HUES48 (cell line): ENCODE measurements at regions not wholly inside any gene's neighbourhood (a gene's known extent, or its start where the extent isn't known, plus 50 kb on each side); places are given as distances from the start of the nearest gene placed in this dataset.

Experiments used
- H3K27ac ChIP-seq: one replicate; pipeline ENCODE4 v1.7.0; 2013; ENCODE audit warnings: low read depth, low read length, inconsistent platforms
- H3K27me3 ChIP-seq: 2 replicates; pipeline ENCODE4 v1.6.1; 2013; ENCODE audit warnings: mild to moderate bottlenecking, low read length; ENCODE audit not compliant: control insufficient read depth, insufficient read depth
- H3K36me3 ChIP-seq: 2 replicates; pipeline ENCODE4 v1.6.1; 2013; ENCODE audit warnings: low read length; ENCODE audit not compliant: control insufficient read depth, insufficient read depth
- H3K4me1 ChIP-seq: 2 replicates; pipeline ENCODE4 v1.6.1; 2013; ENCODE audit warnings: mild to moderate bottlenecking, low read length; ENCODE audit not compliant: control insufficient read depth, insufficient read depth
- H3K4me3 ChIP-seq: 2 replicates; pipeline ENCODE4 v1.5.1; 2013; ENCODE audit warnings: mild to moderate bottlenecking, low read depth, low read length
- H3K9ac ChIP-seq: 2 replicates; pipeline ENCODE4 v1.6.1; 2013; ENCODE audit warnings: mild to moderate bottlenecking, low read depth, low read length, moderate library complexity
- H3K9me3 ChIP-seq: 2 replicates; pipeline ENCODE4 v1.6.1; 2013; ENCODE audit warnings: low read length; ENCODE audit not compliant: control insufficient read depth, insufficient read depth

DNA sequence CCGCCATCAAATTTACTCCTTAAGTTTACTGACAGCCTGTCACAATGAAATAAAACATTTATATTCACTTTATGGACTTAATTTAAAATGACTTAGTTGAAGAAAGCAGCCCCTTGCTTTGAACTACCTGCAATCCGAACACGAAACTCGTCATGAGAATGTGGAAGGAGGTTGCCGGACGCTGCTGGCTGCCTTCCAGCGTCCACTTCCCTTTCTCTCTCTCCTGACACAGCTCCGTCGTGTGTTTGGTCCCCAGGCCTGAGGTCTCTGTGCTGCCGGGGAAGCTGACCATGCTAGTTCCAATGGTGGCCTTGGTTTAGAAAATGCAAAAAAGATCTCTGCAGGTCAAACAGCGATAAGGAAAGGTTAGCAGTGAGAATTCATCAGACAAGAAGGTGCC lies 519.7 kb downstream of the CDH26 start:
- Histone ChIP-seq H3K9ac (no peak overlapping the region), H3K4me1 (peaks cover 16% of the 10 kb centered on the region), H3K36me3 (no peaks in the 10 kb centered on the region), H3K4me3 (no peak overlapping the region), H3K27me3 (no peaks in the 10 kb centered on the region), H3K9me3 (no peaks in the 10 kb centered on the region), H3K27ac (no peak overlapping the region)

DNA sequence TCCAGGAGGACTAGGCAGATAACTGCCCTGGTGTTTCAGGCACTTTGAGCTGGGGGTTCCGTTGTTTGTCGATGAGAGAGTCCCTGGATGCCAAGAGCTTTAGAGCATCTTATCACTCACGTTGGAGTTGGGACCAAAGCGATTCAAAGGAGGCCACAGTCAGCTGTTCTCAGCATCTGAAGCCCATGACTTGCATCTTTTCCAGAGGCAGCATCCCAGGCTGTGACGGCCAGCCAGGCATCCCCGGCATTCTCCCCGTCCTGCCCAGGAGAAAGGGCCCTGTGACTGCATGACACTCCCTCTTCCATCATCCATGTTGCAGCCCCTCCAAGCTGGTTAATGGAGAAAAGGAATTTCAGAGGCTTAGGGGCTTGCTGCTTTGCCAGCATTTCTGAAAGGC lies 520.3 kb downstream of the CDH26 start:
- H3K4me1 ChIP-seq = peaks cover 13% of the 10 kb centered on the region
- no peak overlapping the region for H3K4me3 ChIP-seq
- H3K9ac ChIP-seq = no peak overlapping the region
- no peaks in the 10 kb centered on the region for H3K9me3 ChIP-seq
- no peaks in the 10 kb centered on the region for H3K27me3 ChIP-seq
- H3K36me3 ChIP-seq = no peaks in the 10 kb centered on the region
- no peak overlapping the region for H3K27ac ChIP-seq

DNA sequence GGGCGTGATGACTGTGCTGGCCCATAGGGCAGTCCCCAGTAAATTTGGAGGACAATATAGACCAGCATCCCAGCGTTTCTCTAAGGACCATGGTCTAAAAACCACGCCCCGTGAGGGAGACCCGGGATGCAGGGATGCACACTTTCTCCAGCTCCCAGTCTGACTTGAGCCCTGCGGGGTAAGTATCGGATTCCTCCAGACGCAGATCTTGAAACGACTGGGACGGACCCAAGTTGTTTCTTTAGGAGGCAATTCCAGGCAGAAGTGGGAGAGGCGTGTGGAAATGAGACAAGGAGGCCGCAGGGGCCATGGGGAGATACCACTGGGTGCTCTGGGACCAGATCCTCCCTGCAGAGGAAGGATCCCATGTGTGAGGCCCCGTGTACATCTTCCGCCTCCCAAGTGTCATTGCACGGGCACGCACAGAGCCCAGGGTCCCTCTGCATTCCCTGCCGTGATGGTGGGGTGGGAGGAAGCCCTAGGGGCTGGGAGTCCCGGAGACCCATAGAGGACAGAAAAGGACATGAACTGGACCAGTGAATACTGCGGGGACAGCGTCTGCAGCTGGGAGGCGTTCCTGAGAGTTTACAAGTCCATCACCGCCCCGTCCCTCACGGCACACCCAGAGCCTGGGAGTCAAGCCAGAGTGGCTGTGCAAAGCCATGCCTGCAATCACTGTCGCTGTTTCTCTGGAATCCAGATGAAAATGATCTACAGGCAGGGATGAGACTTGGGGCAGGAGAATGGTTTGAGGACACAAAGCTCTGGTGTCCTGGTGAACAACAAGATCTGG lies 522.9 kb downstream of the CDH26 start:
- Histone ChIP-seq H3K27ac (no peak overlapping the region), H3K27me3 (no peaks in the 10 kb centered on the region), H3K9me3 (no peaks in the 10 kb centered on the region), H3K36me3 (no peaks in the 10 kb centered on the region), H3K9ac (no peak overlapping the region), H3K4me1 (peaks cover 5% of the 10 kb centered on the region; the same call in 1 of the 2 replicates), H3K4me3 (no peak overlapping the region)

DNA sequence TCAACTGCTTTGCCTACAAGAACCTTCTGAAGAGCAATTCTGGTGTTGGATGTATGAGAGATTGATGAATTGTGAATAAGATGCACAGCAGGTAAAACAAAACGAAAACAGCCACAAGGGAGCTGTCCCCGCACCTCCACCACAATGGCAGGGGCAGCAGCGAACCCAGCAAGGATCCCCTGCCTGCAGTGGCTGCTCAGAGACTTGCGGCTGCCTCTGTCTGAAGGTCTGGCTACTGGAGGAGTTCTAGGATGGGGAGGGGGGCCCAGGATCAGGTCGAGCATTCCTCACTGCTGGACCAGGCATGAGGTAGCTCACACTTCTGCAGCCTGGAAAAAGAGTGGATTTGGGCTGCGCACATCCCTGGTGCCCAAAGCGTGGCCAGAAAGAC lies 523.5 kb downstream of the CDH26 start:
- no peaks in the 10 kb centered on the region for H3K27me3 ChIP-seq
- H3K4me3 ChIP-seq = no peak overlapping the region
- no peak overlapping the region for H3K9ac ChIP-seq
- H3K27ac ChIP-seq = no peak overlapping the region
- H3K36me3 ChIP-seq = no peaks in the 10 kb centered on the region
- peaks cover 5% of the 10 kb centered on the region; the same call in 1 of the 2 replicates for H3K4me1 ChIP-seq
- H3K9me3 ChIP-seq = no peaks in the 10 kb centered on the region

DNA sequence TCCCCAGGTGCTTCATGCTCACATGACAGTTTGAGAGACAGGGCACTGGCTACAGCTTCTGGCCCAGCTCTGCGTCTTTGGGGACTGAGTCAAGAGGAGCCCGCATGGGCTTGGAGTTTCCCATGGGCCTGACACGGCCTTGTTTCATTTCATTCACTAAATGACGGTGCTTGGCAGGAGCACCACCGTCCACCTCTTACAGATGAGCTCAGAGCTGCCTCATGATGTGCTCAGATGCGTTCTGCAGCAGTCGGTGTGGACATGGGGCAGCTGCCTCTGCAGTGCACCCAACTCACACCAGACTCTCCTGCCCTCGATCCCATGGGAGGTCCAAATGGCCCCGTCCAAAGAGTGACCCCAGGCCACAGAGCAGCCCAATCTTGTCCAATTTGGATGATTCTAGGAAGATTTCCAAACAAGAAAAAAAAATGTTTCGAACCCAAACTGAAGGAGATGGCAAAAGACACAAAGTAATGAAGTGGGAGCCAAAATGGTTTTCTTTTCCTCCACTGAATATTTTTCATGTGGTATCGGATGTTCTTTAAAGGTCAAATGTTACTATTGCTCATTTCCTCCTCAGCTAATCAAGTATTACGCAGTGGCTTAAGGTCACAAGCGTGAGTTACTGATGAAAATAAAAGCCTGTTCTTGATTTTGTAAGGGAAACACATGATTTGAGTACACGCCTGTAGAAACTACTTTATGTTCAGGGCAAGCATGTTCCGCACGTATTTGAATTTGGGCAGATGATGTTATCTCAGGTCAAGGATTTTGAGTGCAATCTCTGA lies 524.2 kb downstream of the CDH26 start:
- H3K9ac ChIP-seq = no peak overlapping the region
- H3K27ac ChIP-seq = no peak overlapping the region
- no peak overlapping the region for H3K4me3 ChIP-seq
- peaks cover 5% of the 10 kb centered on the region; the same call in 1 of the 2 replicates for H3K4me1 ChIP-seq
- H3K36me3 ChIP-seq = no peaks in the 10 kb centered on the region
- H3K27me3 ChIP-seq = no peaks in the 10 kb centered on the region
- no peaks in the 10 kb centered on the region for H3K9me3 ChIP-seq

DNA sequence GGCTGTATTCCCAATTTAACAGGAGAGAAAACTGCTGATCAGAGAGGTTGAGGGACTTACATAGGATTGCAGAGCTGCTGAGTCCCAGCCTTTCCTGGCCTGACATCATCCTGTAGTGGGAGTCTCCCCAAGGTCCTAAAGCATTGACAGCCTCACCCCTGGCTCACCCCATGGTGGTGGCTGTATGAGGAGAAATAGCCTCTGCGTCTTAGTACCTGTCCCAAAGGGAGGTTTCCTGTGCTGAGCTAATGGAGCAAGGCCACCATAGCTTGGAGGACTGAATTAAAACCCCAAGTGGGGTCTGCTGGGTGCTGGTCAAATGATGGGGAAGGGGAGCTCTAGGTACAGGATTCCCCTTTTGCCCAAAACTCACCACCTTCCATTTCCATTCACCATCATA lies 525.1 kb downstream of the CDH26 start:
- Histone ChIP-seq H3K27ac (no peak overlapping the region), H3K9ac (no peak overlapping the region), H3K4me1 (peaks cover 5% of the 10 kb centered on the region; the same call in 1 of the 2 replicates), H3K4me3 (no peak overlapping the region), H3K9me3 (no peaks in the 10 kb centered on the region), H3K36me3 (no peaks in the 10 kb centered on the region), H3K27me3 (no peaks in the 10 kb centered on the region)

DNA sequence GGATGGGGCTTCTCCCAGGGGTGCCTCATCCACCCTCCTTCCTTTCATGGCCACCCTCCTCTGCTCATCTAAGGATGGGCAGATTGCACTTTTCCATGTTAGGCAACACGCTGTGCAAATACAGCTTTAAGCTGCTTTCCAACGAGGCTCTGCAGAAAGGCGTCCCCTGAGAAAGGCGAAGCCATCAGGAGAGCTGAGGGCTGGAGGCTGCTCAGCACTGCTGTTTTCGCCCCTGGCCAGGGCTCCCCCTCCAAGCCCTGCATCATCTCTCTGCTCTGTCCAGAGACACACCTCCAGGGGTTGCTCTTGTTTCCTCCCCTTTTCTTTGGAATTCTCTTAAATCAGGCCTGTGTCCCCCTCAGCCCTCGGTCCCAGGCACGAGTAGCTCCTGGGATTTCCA lies 526.1 kb downstream of the CDH26 start:
- H3K27me3 ChIP-seq = no peaks in the 10 kb centered on the region
- no peak overlapping the region for H3K9ac ChIP-seq
- H3K27ac ChIP-seq = no peak overlapping the region
- no peaks in the 10 kb centered on the region for H3K9me3 ChIP-seq
- H3K36me3 ChIP-seq = no peaks in the 10 kb centered on the region
- H3K4me3 ChIP-seq = no peak overlapping the region
- peaks cover 5% of the 10 kb centered on the region; the same call in 1 of the 2 replicates for H3K4me1 ChIP-seq

DNA sequence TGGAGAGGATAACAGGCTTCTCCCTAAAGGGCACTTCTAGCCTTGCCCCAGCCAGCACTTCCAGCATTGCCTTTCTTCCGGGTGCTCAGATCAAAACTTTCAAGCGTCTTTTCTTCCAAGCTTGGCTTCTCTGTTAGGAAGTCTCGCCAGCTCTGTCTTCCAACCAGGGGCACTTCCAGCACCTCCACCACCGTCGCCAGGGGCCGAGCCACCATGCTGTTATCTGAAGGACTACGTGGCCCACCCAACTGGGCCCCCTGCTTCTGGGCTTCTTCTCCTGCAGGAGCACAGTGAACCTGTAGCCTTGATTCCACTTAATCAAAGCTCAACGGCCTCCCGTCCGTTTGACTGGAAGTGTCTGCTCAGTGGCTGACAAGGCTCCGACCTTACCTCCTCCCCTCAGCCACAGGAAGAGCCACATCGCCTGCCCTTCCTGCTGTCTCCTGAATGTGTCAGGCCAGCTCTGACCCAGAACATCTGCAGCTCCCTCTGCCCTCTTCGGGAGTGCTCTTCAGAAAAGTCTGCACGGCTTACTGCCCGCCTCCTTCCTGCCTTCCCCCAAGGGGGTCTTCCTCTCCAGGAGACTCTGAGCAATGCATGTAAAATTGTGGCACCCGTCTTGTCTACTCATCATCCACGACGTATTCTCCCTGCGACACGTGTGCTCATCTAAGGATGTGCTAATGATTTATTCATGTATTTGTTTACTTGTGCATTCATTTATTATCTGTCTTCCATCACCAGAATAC lies 527.0 kb downstream of the CDH26 start:
- Histone ChIP-seq H3K4me3 (no peak overlapping the region), H3K4me1 (peaks cover 5% of the 10 kb centered on the region; the same call in 1 of the 2 replicates), H3K27ac (no peak overlapping the region), H3K36me3 (no peaks in the 10 kb centered on the region), H3K27me3 (no peaks in the 10 kb centered on the region), H3K9me3 (no peaks in the 10 kb centered on the region), H3K9ac (no peak overlapping the region)

DNA sequence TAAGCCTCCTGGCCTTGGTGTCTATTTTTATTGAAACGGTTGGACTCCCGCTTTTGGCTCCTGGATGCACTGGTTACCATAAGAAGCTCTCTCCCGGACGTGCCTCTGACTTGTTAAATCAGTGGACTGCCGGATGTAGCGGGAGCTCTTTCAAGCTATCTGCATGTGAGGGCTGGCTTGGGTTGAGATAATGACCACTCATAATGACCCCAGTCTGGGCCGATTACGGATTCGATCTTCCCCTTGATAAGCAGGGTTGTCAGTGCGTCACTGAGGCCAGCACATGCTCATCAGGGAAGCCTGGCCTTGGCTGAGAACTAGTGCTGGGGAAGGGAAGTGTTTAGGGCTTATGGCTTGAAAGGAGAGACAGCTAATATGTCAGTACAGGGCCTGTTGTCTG lies 528.1 kb downstream of the CDH26 start:
- H3K4me3 ChIP-seq = no peak overlapping the region
- H3K4me1 ChIP-seq = peaks cover 5% of the 10 kb centered on the region; the same call in 1 of the 2 replicates
- no peaks in the 10 kb centered on the region for H3K27me3 ChIP-seq
- no peaks in the 10 kb centered on the region for H3K36me3 ChIP-seq
- H3K9me3 ChIP-seq = no peaks in the 10 kb centered on the region
- no peak overlapping the region for H3K9ac ChIP-seq
- H3K27ac ChIP-seq = no peak overlapping the region

DNA sequence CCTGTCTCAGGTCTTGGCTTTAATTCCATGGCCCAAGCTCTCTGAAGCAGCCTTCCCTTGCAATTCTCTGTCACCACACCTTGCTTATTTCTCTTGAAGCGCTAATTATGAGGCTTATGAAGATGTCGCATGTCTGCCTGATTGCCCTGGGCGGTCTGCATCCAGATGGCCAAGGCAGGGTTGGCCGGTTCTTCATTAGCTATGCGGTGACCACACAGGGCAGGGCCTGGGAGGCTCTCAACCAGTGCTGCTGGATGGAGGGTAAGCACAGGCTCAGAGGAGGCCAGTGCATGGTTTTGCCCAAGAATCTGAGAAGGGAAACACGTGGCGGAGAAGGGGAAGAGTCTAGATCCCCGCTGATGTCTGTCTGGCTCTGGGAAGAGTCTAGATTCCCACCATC lies 528.7 kb downstream of the CDH26 start:
- no peak overlapping the region for H3K27ac ChIP-seq
- H3K9me3 ChIP-seq = no peaks in the 10 kb centered on the region
- peaks cover 2% of the 10 kb centered on the region; the same call in 1 of the 2 replicates for H3K4me1 ChIP-seq
- no peaks in the 10 kb centered on the region for H3K27me3 ChIP-seq
- no peak overlapping the region for H3K9ac ChIP-seq
- H3K36me3 ChIP-seq = no peaks in the 10 kb centered on the region
- H3K4me3 ChIP-seq = no peak overlapping the region
